Nephron progenitor cell (in vitro differentiated cells): ENCODE measurements at regions not wholly inside any gene's neighbourhood (a gene's known extent, or its start where the extent isn't known, plus 50 kb on each side); places are given as distances from the start of the nearest gene placed in this dataset.

ENCODE experiments used
- DNase-seq: peaks from one replicate; pipeline ENCODE4 v3.0.0; 2021
- H3K27ac Mint-ChIP-seq: 2 replicates; pipeline ENCODE4 v1.8.0; 2021; ENCODE audit warnings: mild to moderate bottlenecking, moderate library complexity, mixed read lengths
- H3K27me3 Mint-ChIP-seq: 2 replicates; pipeline ENCODE4 v1.8.0; 2021; ENCODE audit warnings: mild to moderate bottlenecking, low read depth, mixed read lengths; ENCODE audit not compliant: poor library complexity
- H3K36me3 Mint-ChIP-seq: 2 replicates; pipeline ENCODE4 v1.8.0; 2021; ENCODE audit warnings: low read depth, mixed read lengths
- H3K4me1 Mint-ChIP-seq: 2 replicates; pipeline ENCODE4 v1.8.0; 2021; ENCODE audit warnings: mixed read lengths
- H3K4me3 Mint-ChIP-seq: 2 replicates; pipeline ENCODE4 v1.8.0; 2021; ENCODE audit warnings: mild to moderate bottlenecking, moderate library complexity, mixed read lengths
- H3K9me3 Mint-ChIP-seq: 2 replicates; pipeline ENCODE4 v1.8.0; 2021; ENCODE audit warnings: mild to moderate bottlenecking, moderate library complexity, mixed read lengths
- CTCF ChIP-seq: fragments of 200-600 bp; sonication (generic); IDR thresholded peaks from 2 replicates; pipeline ENCODE4 v1.5.0; 2021; ENCODE audit warnings: antibody characterized with exemption

- Mint-ChIP-seq H3K4me1 (peaks cover 16% of the 10 kb centered on the region), H3K9me3 (peaks cover 5% of the 10 kb centered on the region), H3K4me3 (no peak overlapping the region), H3K36me3 (no peaks in the 10 kb centered on the region), H3K27ac (no peak overlapping the region), H3K27me3 (peaks cover 16% of the 10 kb centered on the region)
- no peak for TF ChIP-seq CTCF
- DNase-seq = no peak
Observed at GRCh38 chr6:170184316-170184715, 106.6 kb downstream of the DLL1 start.

- Mint-ChIP-seq H3K4me1 (peaks cover 23% of the 10 kb centered on the region), H3K4me3 (no peak overlapping the region), H3K27me3 (peaks cover 13% of the 10 kb centered on the region), H3K27ac (no peak overlapping the region), H3K36me3 (no peaks in the 10 kb centered on the region), H3K9me3 (peaks cover 5% of the 10 kb centered on the region)
- TF ChIP-seq CTCF = no peak
- DNase-seq = no peak
Observed at GRCh38 chr6:170183521-170183920, 107.4 kb downstream of the DLL1 start.

GRCh38 chr6:170182781-170183120 is 108.1 kb downstream of the DLL1 start:
- Mint-ChIP-seq H3K4me3 (no peak overlapping the region), H3K4me1 (peaks cover 30% of the 10 kb centered on the region), H3K27ac (no peak overlapping the region), H3K27me3 (peaks cover 12% of the 10 kb centered on the region), H3K36me3 (no peaks in the 10 kb centered on the region), H3K9me3 (peaks cover 5% of the 10 kb centered on the region)
- no peak for TF ChIP-seq CTCF
- no peak for DNase-seq

GRCh38 chr6:170182093-170182780 is 108.6 kb downstream of the DLL1 start:
- no peak overlapping the region for H3K4me3 Mint-ChIP-seq
- H3K9me3 Mint-ChIP-seq = peaks cover 5% of the 10 kb centered on the region
- peaks cover 31% of the 10 kb centered on the region for H3K4me1 Mint-ChIP-seq
- H3K27ac Mint-ChIP-seq = no peak overlapping the region
- DNase-seq = no peak
- no peaks in the 10 kb centered on the region for H3K36me3 Mint-ChIP-seq
- peaks cover 12% of the 10 kb centered on the region for H3K27me3 Mint-ChIP-seq
- TF ChIP-seq CTCF = no peak

GRCh38 chr6:170181338-170181690 is 109.6 kb downstream of the DLL1 start:
- DNase-seq = no peak
- H3K36me3 Mint-ChIP-seq = no peaks in the 10 kb centered on the region
- H3K4me1 Mint-ChIP-seq = peaks cover 31% of the 10 kb centered on the region
- H3K4me3 Mint-ChIP-seq = no peak overlapping the region
- no peak overlapping the region for H3K27ac Mint-ChIP-seq
- H3K9me3 Mint-ChIP-seq = peaks cover 5% of the 10 kb centered on the region
- no peak for TF ChIP-seq CTCF
- H3K27me3 Mint-ChIP-seq = peaks cover 17% of the 10 kb centered on the region

GRCh38 chr6:170180671-170181337 is 110.1 kb downstream of the DLL1 start:
- H3K27ac Mint-ChIP-seq = peak overlapping the region; percentile 67
- H3K9me3 Mint-ChIP-seq = peaks cover 5% of the 10 kb centered on the region
- H3K36me3 Mint-ChIP-seq = no peaks in the 10 kb centered on the region
- peaks cover 34% of the 10 kb centered on the region for H3K4me1 Mint-ChIP-seq
- TF ChIP-seq CTCF = no peak
- H3K27me3 Mint-ChIP-seq = peaks cover 17% of the 10 kb centered on the region
- no peak overlapping the region for H3K4me3 Mint-ChIP-seq
- DNase-seq = no peak
